Mammary epithelial cell (primary cell): ENCODE measurements at regions not wholly inside any gene's neighbourhood (a gene's known extent, or its start where the extent isn't known, plus 50 kb on each side); places are given as distances from the start of the nearest gene placed in this dataset.

Source experiments
- CTCF ChIP-seq, 2 donors: IDR thresholded peaks in 1 of 2; conservative IDR thresholded peaks in 1 of 2; 2 replicates each; pipeline ENCODE4 v1.5.1; 2011 to 2012; ENCODE audit warnings: inconsistent platforms in 2 of 2, low read length in 2 of 2, mild to moderate bottlenecking in 2 of 2, control low read depth in 1 of 2, low read depth in 1 of 2; ENCODE audit not compliant: insufficient read depth in 1 of 2; ENCODE audit errors: extremely low read depth in 1 of 2
- EZH2 ChIP-seq: IDR thresholded peaks from 2 replicates; pipeline ENCODE4 v1.6.1; 2012; ENCODE audit warnings: low read length, inconsistent platforms, borderline replicate concordance

GRCh38 chr4:34880246-34880645, 1364.1 kb downstream of the ARAP2 start:
- TF ChIP-seq CTCF (conservative IDR thresholded peaks at IDR 0.05 in 1 of 2, IDR thresholded peaks at IDR 0.05 in 1 of 2; ENCODE audit: extremely low read depth in 1 of 2, insufficient read depth in 1 of 2, low read depth in 1 of 2, low read length in 2 of 2): no peak
- TF ChIP-seq EZH2: no peak
